Endothelial cell (in vitro differentiated cells): ENCODE measurements at regions not wholly inside any gene's neighbourhood (a gene's known extent, or its start where the extent isn't known, plus 50 kb on each side); places are given as distances from the start of the nearest gene placed in this dataset.

Experiments
- DNase-seq: peaks from one replicate; pipeline ENCODE4 v3.0.0; 2021; ENCODE audit warnings: low spot score
- H3K27ac Mint-ChIP-seq: one replicate; pipeline ENCODE4 v1.8.0; 2021; ENCODE audit warnings: mixed read lengths, inconsistent platforms; ENCODE audit not compliant: unreplicated experiment
- H3K27me3 Mint-ChIP-seq: one replicate; pipeline ENCODE4 v1.8.0; 2021; ENCODE audit warnings: mild to moderate bottlenecking, moderate library complexity, mixed read lengths, inconsistent platforms; ENCODE audit not compliant: unreplicated experiment
- H3K36me3 Mint-ChIP-seq: one replicate; pipeline ENCODE4 v1.8.0; 2021; ENCODE audit warnings: mild to moderate bottlenecking, low read depth, mixed read lengths, inconsistent platforms; ENCODE audit not compliant: unreplicated experiment
- H3K4me1 Mint-ChIP-seq: one replicate; pipeline ENCODE4 v1.8.0; 2021; ENCODE audit warnings: mild to moderate bottlenecking, mixed read lengths, inconsistent platforms; ENCODE audit not compliant: unreplicated experiment
- H3K4me3 Mint-ChIP-seq: one replicate; pipeline ENCODE4 v1.8.0; 2021; ENCODE audit warnings: mild to moderate bottlenecking, mixed read lengths, inconsistent platforms; ENCODE audit not compliant: unreplicated experiment
- H3K9me3 Mint-ChIP-seq: one replicate; pipeline ENCODE4 v1.8.0; 2021; ENCODE audit warnings: mixed read lengths, inconsistent platforms; ENCODE audit not compliant: unreplicated experiment
- TF ChIP-seq, protein P1 (sequence below): fragments of 200-600 bp; sonication (generic); IDR thresholded peaks from one replicate; pipeline ENCODE4 v1.5.0; 2021; ENCODE audit warnings: antibody characterized with exemption; ENCODE audit not compliant: unreplicated experiment

DNA sequence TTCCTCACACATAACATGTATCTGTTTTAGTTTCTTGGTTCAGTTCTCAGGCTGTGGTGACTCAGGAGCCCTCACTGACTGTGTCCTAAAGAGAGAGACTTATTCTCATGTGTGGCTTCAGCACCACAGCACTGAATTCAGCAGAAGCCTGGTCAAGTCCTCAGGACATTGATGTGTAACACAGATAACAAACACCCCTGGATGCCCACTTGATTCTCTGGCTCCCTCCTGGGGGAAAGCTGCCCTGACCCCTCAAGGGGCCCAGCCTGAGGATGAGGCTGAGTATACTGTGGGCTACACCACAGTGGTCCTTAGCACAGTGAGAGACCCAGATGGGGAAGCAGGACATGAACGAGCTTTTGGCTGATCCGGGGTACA, 87.2 kb upstream of the VPREB1 start:
- DNase-seq: no peak
- H3K27me3 Mint-ChIP-seq: peaks cover 9% of the 10 kb centered on the region
- H3K4me3 Mint-ChIP-seq: no peak overlapping the region
- H3K27ac Mint-ChIP-seq: no peak overlapping the region
- TF ChIP-seq, protein P1, sequence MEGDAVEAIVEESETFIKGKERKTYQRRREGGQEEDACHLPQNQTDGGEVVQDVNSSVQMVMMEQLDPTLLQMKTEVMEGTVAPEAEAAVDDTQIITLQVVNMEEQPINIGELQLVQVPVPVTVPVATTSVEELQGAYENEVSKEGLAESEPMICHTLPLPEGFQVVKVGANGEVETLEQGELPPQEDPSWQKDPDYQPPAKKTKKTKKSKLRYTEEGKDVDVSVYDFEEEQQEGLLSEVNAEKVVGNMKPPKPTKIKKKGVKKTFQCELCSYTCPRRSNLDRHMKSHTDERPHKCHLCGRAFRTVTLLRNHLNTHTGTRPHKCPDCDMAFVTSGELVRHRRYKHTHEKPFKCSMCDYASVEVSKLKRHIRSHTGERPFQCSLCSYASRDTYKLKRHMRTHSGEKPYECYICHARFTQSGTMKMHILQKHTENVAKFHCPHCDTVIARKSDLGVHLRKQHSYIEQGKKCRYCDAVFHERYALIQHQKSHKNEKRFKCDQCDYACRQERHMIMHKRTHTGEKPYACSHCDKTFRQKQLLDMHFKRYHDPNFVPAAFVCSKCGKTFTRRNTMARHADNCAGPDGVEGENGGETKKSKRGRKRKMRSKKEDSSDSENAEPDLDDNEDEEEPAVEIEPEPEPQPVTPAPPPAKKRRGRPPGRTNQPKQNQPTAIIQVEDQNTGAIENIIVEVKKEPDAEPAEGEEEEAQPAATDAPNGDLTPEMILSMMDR: no peak
- H3K9me3 Mint-ChIP-seq: no peaks in the 10 kb centered on the region
- no peaks in the 10 kb centered on the region for H3K4me1 Mint-ChIP-seq
- no peaks in the 10 kb centered on the region for H3K36me3 Mint-ChIP-seq

DNA sequence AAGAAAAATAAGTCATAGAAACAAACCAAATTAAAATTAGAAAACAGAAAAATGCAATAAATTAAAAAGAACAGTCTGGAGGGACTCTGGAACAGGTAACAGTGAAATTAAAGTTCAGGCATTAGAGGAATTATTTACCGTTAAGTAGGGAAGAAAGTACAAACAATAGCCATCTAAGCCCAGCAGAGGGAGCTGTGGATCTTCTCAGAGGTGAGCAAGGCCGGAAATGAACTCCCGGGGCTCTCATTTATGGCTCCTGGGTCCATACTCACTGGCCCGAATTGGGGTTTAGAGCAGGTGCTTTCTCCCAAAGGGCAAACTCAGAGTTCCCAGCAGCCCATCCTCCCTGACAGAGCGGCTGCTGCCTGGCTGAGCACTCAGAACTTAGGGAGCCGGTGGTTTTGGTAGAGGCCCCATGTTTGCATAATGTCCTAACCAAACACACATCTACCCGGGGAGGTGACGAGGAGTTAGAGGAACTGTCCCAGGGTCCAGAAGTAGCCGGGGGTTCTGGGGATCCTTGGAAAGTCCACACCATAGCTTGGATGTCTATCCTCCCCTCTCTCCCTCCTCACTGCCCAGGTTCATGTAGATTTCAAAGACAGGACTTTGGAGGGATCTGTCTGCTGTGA, 87.8 kb upstream of the VPREB1 start:
- peaks cover 5% of the 10 kb centered on the region for H3K27me3 Mint-ChIP-seq
- TF ChIP-seq, protein P1: peak; percentile 77
- no peaks in the 10 kb centered on the region for H3K36me3 Mint-ChIP-seq
- no peaks in the 10 kb centered on the region for H3K9me3 Mint-ChIP-seq
- no peaks in the 10 kb centered on the region for H3K4me1 Mint-ChIP-seq
- no peak overlapping the region for H3K27ac Mint-ChIP-seq
- peak; percentile 57 for DNase-seq
- no peak overlapping the region for H3K4me3 Mint-ChIP-seq

DNA sequence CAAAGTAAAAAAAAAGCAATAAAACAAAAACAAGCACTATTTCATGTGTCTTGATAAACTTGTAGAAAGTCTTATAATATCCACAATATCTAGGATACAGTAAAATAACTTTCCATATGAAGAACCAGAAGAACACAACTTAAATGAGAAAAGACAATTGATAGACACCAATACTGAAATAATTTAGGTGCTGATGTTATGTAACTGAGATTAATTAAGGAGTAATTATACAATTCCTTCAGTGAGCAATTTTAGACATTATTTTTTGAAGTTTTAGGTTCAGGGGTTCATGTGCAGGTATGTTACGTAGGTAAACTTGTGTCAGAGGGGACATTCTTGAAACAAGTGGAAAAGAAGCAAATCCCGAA, 88.3 kb upstream of the VPREB1 start:
- peaks cover 5% of the 10 kb centered on the region for H3K27me3 Mint-ChIP-seq
- no peak for DNase-seq
- H3K36me3 Mint-ChIP-seq: no peaks in the 10 kb centered on the region
- TF ChIP-seq, protein P1: no peak
- no peak overlapping the region for H3K27ac Mint-ChIP-seq
- no peak overlapping the region for H3K4me3 Mint-ChIP-seq
- no peaks in the 10 kb centered on the region for H3K4me1 Mint-ChIP-seq
- no peaks in the 10 kb centered on the region for H3K9me3 Mint-ChIP-seq

DNA sequence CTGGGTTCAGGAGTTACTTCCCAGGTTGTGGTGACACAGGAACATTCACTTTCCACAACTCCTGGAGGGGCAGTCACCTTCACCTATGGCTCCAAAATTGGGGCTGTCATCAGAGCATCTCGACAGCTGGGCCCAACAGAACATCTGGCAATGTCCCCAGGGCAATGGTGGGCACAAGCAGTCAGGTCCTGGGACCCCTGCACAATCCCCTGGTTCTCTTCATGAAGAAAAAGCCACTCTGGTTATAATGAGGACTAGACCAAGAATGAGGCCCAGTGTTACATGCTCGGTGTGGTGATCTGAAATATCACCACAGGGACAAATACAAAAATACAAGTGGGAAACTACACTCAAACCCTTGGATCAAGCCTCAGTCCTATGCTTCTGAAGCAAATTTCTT, 89.0 kb upstream of the VPREB1 start:
- Mint-ChIP-seq H3K4me3 (no peak overlapping the region), H3K4me1 (no peaks in the 10 kb centered on the region), H3K27ac (no peak overlapping the region), H3K9me3 (no peaks in the 10 kb centered on the region), H3K27me3 (peaks cover 5% of the 10 kb centered on the region), H3K36me3 (no peaks in the 10 kb centered on the region)
- TF ChIP-seq, protein P1: no peak
- DNase-seq: no peak

DNA sequence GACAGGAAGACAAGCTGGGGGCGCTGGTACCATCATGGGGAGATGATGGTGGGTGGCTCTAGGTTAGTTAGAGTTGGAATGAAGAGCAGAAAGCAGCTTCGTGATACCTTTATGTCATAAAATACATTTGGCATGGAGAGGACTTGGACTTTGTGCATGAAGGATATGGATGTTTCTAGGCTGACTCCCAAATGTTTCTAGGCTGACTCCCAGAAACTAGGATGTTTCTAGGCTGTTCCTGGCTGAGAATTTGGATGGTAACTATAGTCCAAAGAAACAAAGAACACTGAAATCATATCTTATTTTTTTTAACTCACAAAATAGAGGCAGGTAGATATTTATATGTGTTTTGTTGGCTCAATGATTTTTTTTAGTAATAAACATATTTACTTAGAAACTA, 89.4 kb upstream of the VPREB1 start:
- H3K9me3 Mint-ChIP-seq: no peaks in the 10 kb centered on the region
- no peak overlapping the region for H3K27ac Mint-ChIP-seq
- H3K4me1 Mint-ChIP-seq: no peaks in the 10 kb centered on the region
- no peak overlapping the region for H3K4me3 Mint-ChIP-seq
- DNase-seq: no peak
- peaks cover 5% of the 10 kb centered on the region for H3K27me3 Mint-ChIP-seq
- TF ChIP-seq, protein P1: no peak
- no peaks in the 10 kb centered on the region for H3K36me3 Mint-ChIP-seq
